ENCODE measurements at regions not wholly inside any gene's neighbourhood (a gene's known extent, or its start where the extent isn't known, plus 50 kb on each side); places are given as distances from the start of the nearest gene placed in this dataset.

- POLR2A ChIA-PET: no interaction called here
- CTCF ChIA-PET: no interaction called here
- ATAC-seq: no peak
- H3K9me3 Mint-ChIP-seq (ENCODE audit: insufficient read depth): no peaks in the 10 kb centered on the region
- no peak overlapping the region for H3K27ac Mint-ChIP-seq
- no peaks in the 10 kb centered on the region for H3K36me3 Mint-ChIP-seq (ENCODE audit: low read depth)
- DNase-seq: no peak
- peaks cover 12% of the 10 kb centered on the region for H3K27me3 Mint-ChIP-seq (ENCODE audit: low read depth)
- no peaks in the 10 kb centered on the region for H3K4me1 Mint-ChIP-seq (ENCODE audit: low read depth)
- no peak overlapping the region for H3K4me3 Mint-ChIP-seq
Observed at GRCh38 chr2:173818285-173818684, 146.9 kb downstream of the SP3 start.

GRCh38 chr2:173819852-173820251, 145.3 kb downstream of the SP3 start:
- H3K36me3 Mint-ChIP-seq (ENCODE audit: low read depth): no peaks in the 10 kb centered on the region
- H3K27me3 Mint-ChIP-seq (ENCODE audit: low read depth): peaks cover 5% of the 10 kb centered on the region
- DNase-seq (no peak), ATAC-seq (no peak)
- no peaks in the 10 kb centered on the region for H3K4me1 Mint-ChIP-seq (ENCODE audit: low read depth)
- CTCF ChIA-PET: no interaction called here
- H3K27ac Mint-ChIP-seq: no peak overlapping the region
- no peaks in the 10 kb centered on the region for H3K9me3 Mint-ChIP-seq (ENCODE audit: insufficient read depth)
- no peak overlapping the region for H3K4me3 Mint-ChIP-seq
- POLR2A ChIA-PET: no interaction called here

GRCh38 chr2:173821451-173821850, 143.7 kb downstream of the SP3 start:
- Mint-ChIP-seq H3K27ac (no peak overlapping the region), H3K27me3 (ENCODE audit: low read depth) (peaks cover 7% of the 10 kb centered on the region), H3K4me3 (no peak overlapping the region), H3K36me3 (ENCODE audit: low read depth) (no peaks in the 10 kb centered on the region), H3K9me3 (ENCODE audit: insufficient read depth) (no peaks in the 10 kb centered on the region), H3K4me1 (ENCODE audit: low read depth) (no peaks in the 10 kb centered on the region)
- DNase-seq (no peak), ATAC-seq (no peak)
- ChIA-PET CTCF (no interaction called here), POLR2A (no interaction called here)

- DNase-seq: no peak
- H3K27ac Mint-ChIP-seq: no peak overlapping the region
- no peaks in the 10 kb centered on the region for H3K36me3 Mint-ChIP-seq (ENCODE audit: low read depth)
- H3K4me3 Mint-ChIP-seq: no peak overlapping the region
- CTCF ChIA-PET: no interaction called here
- H3K27me3 Mint-ChIP-seq (ENCODE audit: low read depth): peaks cover 11% of the 10 kb centered on the region
- no peaks in the 10 kb centered on the region for H3K4me1 Mint-ChIP-seq (ENCODE audit: low read depth)
- H3K9me3 Mint-ChIP-seq (ENCODE audit: insufficient read depth): no peaks in the 10 kb centered on the region
- ATAC-seq: no peak
- POLR2A ChIA-PET: no interaction called here
Observed at GRCh38 chr2:173822889-173823542, 142.2 kb downstream of the SP3 start.

- Mint-ChIP-seq H3K27ac (no peak overlapping the region), H3K36me3 (ENCODE audit: low read depth) (no peaks in the 10 kb centered on the region), H3K9me3 (ENCODE audit: insufficient read depth) (no peaks in the 10 kb centered on the region), H3K4me1 (ENCODE audit: low read depth) (no peaks in the 10 kb centered on the region), H3K4me3 (no peak overlapping the region), H3K27me3 (ENCODE audit: low read depth) (peaks cover 11% of the 10 kb centered on the region)
- ChIA-PET POLR2A (no interaction called here), CTCF (no interaction called here)
- ATAC-seq (no peak), DNase-seq (no peak)
Observed at GRCh38 chr2:173823543-173823939, 141.6 kb downstream of the SP3 start.

GRCh38 chr2:173828189-173829142, 136.7 kb downstream of the SP3 start:
- ChIA-PET CTCF (no interaction called here), POLR2A (no interaction called here)
- no peak for DNase-seq
- no peaks in the 10 kb centered on the region for H3K36me3 Mint-ChIP-seq (ENCODE audit: low read depth)
- no peaks in the 10 kb centered on the region for H3K4me1 Mint-ChIP-seq (ENCODE audit: low read depth)
- no peak overlapping the region for H3K27ac Mint-ChIP-seq
- H3K9me3 Mint-ChIP-seq (ENCODE audit: insufficient read depth): no peaks in the 10 kb centered on the region
- ATAC-seq: no peak
- H3K4me3 Mint-ChIP-seq: no peak overlapping the region
- peaks cover 8% of the 10 kb centered on the region for H3K27me3 Mint-ChIP-seq (ENCODE audit: low read depth)

GRCh38 chr2:173829727-173830126, 135.4 kb downstream of the SP3 start:
- Mint-ChIP-seq H3K27me3 (ENCODE audit: low read depth) (peaks cover 8% of the 10 kb centered on the region), H3K27ac (no peak overlapping the region), H3K4me1 (ENCODE audit: low read depth) (no peaks in the 10 kb centered on the region), H3K4me3 (no peak overlapping the region), H3K9me3 (ENCODE audit: insufficient read depth) (no peaks in the 10 kb centered on the region), H3K36me3 (ENCODE audit: low read depth) (no peaks in the 10 kb centered on the region)
- no peak for ATAC-seq
- POLR2A ChIA-PET: no interaction called here
- no peak for DNase-seq
- CTCF ChIA-PET: no interaction called here

- ATAC-seq (no peak), DNase-seq (no peak)
- ChIA-PET POLR2A (no interaction called here), CTCF (interaction anchor here (0.6 kb wide), 1 partner anchor 57 kb away, joined by 4 read pairs; no protein-coding TSS in a partner anchor)
- H3K27ac Mint-ChIP-seq: no peak overlapping the region
- no peaks in the 10 kb centered on the region for H3K36me3 Mint-ChIP-seq (ENCODE audit: low read depth)
- peaks cover 8% of the 10 kb centered on the region for H3K27me3 Mint-ChIP-seq (ENCODE audit: low read depth)
- no peaks in the 10 kb centered on the region for H3K4me1 Mint-ChIP-seq (ENCODE audit: low read depth)
- H3K4me3 Mint-ChIP-seq: no peak overlapping the region
- no peaks in the 10 kb centered on the region for H3K9me3 Mint-ChIP-seq (ENCODE audit: insufficient read depth)
Observed at GRCh38 chr2:173830170-173830569, 135.0 kb downstream of the SP3 start.

GRCh38 chr2:173831312-173832229, 133.6 kb downstream of the SP3 start:
- no peaks in the 10 kb centered on the region for H3K9me3 Mint-ChIP-seq (ENCODE audit: insufficient read depth)
- H3K4me1 Mint-ChIP-seq (ENCODE audit: low read depth): no peaks in the 10 kb centered on the region
- H3K36me3 Mint-ChIP-seq (ENCODE audit: low read depth): no peaks in the 10 kb centered on the region
- ATAC-seq: no peak
- no peak overlapping the region for H3K4me3 Mint-ChIP-seq
- ChIA-PET POLR2A (no interaction called here), CTCF (no interaction called here)
- no peak for DNase-seq
- H3K27me3 Mint-ChIP-seq (ENCODE audit: low read depth): peaks cover 6% of the 10 kb centered on the region
- H3K27ac Mint-ChIP-seq: no peak overlapping the region

- no peak for ATAC-seq
- CTCF ChIA-PET: no interaction called here
Observed at GRCh38 chr2:173834141-173834540, 131.0 kb downstream of the SP3 start.

GRCh38 chr2:173835726-173836125, 129.4 kb downstream of the SP3 start:
- no peak for DNase-seq
- no peak for ATAC-seq
- no peaks in the 10 kb centered on the region for H3K36me3 Mint-ChIP-seq (ENCODE audit: low read depth)
- H3K4me1 Mint-ChIP-seq (ENCODE audit: low read depth): no peaks in the 10 kb centered on the region
- H3K9me3 Mint-ChIP-seq (ENCODE audit: insufficient read depth): no peaks in the 10 kb centered on the region
- peaks cover 6% of the 10 kb centered on the region for H3K27me3 Mint-ChIP-seq (ENCODE audit: low read depth)
- ChIA-PET POLR2A (no interaction called here), CTCF (no interaction called here)
- no peak overlapping the region for H3K4me3 Mint-ChIP-seq
- no peak overlapping the region for H3K27ac Mint-ChIP-seq

More at GRCh38 chr2:173834141-173834540, 131.0 kb downstream of the SP3 start:
- Mint-ChIP-seq H3K27ac (no peak overlapping the region), H3K9me3 (ENCODE audit: insufficient read depth) (no peaks in the 10 kb centered on the region), H3K27me3 (ENCODE audit: low read depth) (peaks cover 2% of the 10 kb centered on the region), H3K4me1 (ENCODE audit: low read depth) (no peaks in the 10 kb centered on the region), H3K36me3 (ENCODE audit: low read depth) (no peaks in the 10 kb centered on the region), H3K4me3 (no peak overlapping the region)
- POLR2A ChIA-PET: no interaction called here
- no peak for DNase-seq

- ChIA-PET CTCF (no interaction called here), POLR2A (no interaction called here)
- no peaks in the 10 kb centered on the region for H3K9me3 Mint-ChIP-seq (ENCODE audit: insufficient read depth)
- no peak overlapping the region for H3K27ac Mint-ChIP-seq
- H3K4me3 Mint-ChIP-seq: no peak overlapping the region
- no peaks in the 10 kb centered on the region for H3K4me1 Mint-ChIP-seq (ENCODE audit: low read depth)
- no peaks in the 10 kb centered on the region for H3K36me3 Mint-ChIP-seq (ENCODE audit: low read depth)
- peaks cover 30% of the 10 kb centered on the region for H3K27me3 Mint-ChIP-seq (ENCODE audit: low read depth)
- ATAC-seq (no peak), DNase-seq (no peak)
Observed at GRCh38 chr2:173841110-173841509, 124.1 kb downstream of the SP3 start.
